Heart left ventricle (tissue), 13 donors: ENCODE measurements at regions not wholly inside any gene's neighbourhood (a gene's known extent, or its start where the extent isn't known, plus 50 kb on each side); places are given as distances from the start of the nearest gene placed in this dataset.

Source experiments
- POLR2A ChIP-seq, 2 donors: fragments of 450-650 bp; IDR thresholded peaks; one replicate each; pipeline ENCODE4 v1.6.1; 2017; ENCODE audit warnings: antibody characterized with exemption in 2 of 2, mild to moderate bottlenecking in 2 of 2, moderate library complexity in 2 of 2
- TF ChIP-seq, protein P1 (sequence below), 12 donors: fragments of 200-600 bp; sonication (generic) in 4 of 12; IDR thresholded peaks; one replicate each; pipeline versions ENCODE4 v1.5.0 to v1.8.0; 2018 to 2022; ENCODE audit warnings: antibody characterized with exemption in 12 of 12, mild to moderate bottlenecking in 5 of 12
- donor health status: ischemic (EF 13 %, LVEDD 7.1; RV severe dilation, severe dysfunction).
- donor health status: DM: no; HTN: yes; CAD: no.
- donor health status: DM: no; HTN: no; CAD: no.
- donor health status: ischemic (EF 25% LVEDD 6.9; RV normal size, moderate dysfunction).
- donor health status: ischemic (EF 25% LVEDD 5.7; RV mildly dilated, moderate dysfunction).
- donor health status: ischemic (EF 35%, LVEDD 5.7; RV mildly dilated, moderate dysfunction).
- donor health status: nonischemic (EF 11% LVEDD 7.7; RV severe dilation, severe dysfunction).
- donor health status: DM: yes; HTN: yes; CAD: no.
- donor health status: PGD.
- donor health status: ischemic (EF 29% LVEDD 5.4; RV normal size, mild dysfunction).
- donor health status: nonischemic (EF 23%, LVEDD 6.1; RV moderate dilation, normal function).

DNA sequence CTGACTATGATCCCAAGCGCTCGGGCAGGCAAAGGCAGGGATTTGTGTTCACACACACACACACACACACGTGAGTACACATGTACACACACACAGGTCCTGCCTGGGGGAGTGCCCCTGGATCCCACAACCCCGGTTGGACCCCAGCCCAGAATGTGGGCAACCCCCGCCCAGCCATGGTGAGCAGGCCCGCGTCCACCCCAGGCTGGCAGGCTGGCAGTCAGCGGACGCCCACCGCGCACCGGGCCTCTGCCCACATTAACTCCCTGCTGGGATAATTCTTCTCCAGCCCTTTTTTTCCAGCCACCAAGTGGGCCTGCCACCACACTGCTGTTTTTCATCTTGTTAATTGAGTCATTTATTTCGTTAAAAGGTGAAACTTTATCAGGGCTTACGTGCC, 256.2 kb downstream of the BCL11B start:
- TF ChIP-seq, protein P1, sequence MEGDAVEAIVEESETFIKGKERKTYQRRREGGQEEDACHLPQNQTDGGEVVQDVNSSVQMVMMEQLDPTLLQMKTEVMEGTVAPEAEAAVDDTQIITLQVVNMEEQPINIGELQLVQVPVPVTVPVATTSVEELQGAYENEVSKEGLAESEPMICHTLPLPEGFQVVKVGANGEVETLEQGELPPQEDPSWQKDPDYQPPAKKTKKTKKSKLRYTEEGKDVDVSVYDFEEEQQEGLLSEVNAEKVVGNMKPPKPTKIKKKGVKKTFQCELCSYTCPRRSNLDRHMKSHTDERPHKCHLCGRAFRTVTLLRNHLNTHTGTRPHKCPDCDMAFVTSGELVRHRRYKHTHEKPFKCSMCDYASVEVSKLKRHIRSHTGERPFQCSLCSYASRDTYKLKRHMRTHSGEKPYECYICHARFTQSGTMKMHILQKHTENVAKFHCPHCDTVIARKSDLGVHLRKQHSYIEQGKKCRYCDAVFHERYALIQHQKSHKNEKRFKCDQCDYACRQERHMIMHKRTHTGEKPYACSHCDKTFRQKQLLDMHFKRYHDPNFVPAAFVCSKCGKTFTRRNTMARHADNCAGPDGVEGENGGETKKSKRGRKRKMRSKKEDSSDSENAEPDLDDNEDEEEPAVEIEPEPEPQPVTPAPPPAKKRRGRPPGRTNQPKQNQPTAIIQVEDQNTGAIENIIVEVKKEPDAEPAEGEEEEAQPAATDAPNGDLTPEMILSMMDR (IDR thresholded peaks at IDR 0.05): no peak
- TF ChIP-seq POLR2A (IDR thresholded peaks at IDR 0.05): no peak
